Astrocyte of the cerebellum (primary cell): ENCODE measurements at regions not wholly inside any gene's neighbourhood (a gene's known extent, or its start where the extent isn't known, plus 50 kb on each side); places are given as distances from the start of the nearest gene placed in this dataset.

Experiments
- DNase-seq: peaks from one replicate; pipeline ENCODE4 v3.0.0-alpha.2; 2011; ENCODE audit warnings: low read depth
- H3K4me3 ChIP-seq: 2 replicates; pipeline ENCODE4 v1.5.1; 2011; ENCODE audit warnings: mild to moderate bottlenecking, low read depth, low read length, moderate library complexity
- CTCF ChIP-seq: IDR thresholded peaks from 2 replicates; pipeline ENCODE4 v1.5.1; 2012; ENCODE audit warnings: low read length, low read depth, moderate library complexity, mild to moderate bottlenecking; ENCODE audit errors: missing control alignments
- in situ Hi-C: cut with HindIII; loops from 2 replicates; pipeline ENCODE4 v1.10.0; 2017; ENCODE audit warnings: low sequenced_read_pairs

DNA sequence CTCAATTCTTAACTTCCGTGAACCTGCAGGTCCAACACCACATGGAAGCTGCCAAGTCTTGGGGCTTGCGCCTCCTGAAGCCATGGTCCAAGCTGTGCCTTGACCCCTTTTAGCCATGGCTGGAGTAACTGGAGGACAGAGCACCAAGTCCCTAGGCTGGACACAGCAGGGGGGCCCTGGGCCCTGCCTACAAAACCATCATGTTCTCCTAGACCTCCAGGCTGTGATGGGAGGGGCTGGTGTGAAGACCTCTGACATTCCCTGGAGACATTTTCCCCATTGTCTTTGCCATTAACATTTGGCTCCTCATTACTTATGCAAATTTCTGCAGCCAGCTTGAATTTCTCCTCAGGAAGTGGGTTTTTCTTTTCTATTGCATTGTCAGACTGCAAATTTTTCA, 570.1 kb downstream of the FSCB start:
- TF ChIP-seq CTCF: no peak
- no peak for DNase-seq
- H3K4me3 ChIP-seq: no peak overlapping the region
- in situ Hi-C loops: no loop called here

GRCh38 chr14:43934102-43934501, 573.0 kb downstream of the FSCB start:
- no peak for TF ChIP-seq CTCF
- in situ Hi-C loops: no loop called here
- no peak overlapping the region for H3K4me3 ChIP-seq
- DNase-seq: no peak

DNA sequence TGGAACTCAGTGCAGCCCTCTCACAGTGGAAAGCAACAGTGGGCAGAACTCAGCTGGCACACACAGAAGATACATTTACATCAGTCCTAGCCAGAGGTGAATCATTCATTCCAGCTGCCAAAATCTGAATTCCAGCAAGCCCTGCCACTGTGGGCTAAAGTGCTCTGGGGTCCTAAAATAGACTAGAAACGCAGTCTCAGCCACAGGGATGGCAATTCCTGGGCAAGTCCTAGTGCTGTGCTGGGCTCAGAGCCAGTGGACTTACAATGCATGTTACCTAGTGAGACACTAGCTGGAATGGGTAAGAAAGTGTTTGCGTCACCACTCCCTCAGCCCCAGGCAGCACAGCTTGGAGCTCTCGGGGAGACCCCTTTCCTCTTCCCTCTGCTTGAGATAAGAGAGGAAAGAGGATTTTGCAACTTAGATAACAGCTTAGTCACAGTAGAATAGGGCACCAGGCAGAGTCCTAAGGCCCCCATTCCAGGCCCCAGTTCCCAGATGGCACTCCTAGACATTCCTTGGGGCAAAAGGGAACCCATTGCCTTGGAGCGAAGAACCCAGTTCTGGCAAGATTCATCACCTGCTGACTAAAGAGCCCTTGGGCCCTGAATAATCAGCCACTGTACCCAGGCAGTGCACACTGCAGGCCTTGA, 592.9 kb downstream of the FSCB start:
- in situ Hi-C loops: no loop called here
- no peak overlapping the region for H3K4me3 ChIP-seq
- DNase-seq: no peak
- no peak for TF ChIP-seq CTCF

GRCh38 chr14:43903209-43903608, 603.9 kb downstream of the FSCB start:
- DNase-seq: no peak
- in situ Hi-C loops: no loop called here
- H3K4me3 ChIP-seq: no peak overlapping the region
- TF ChIP-seq CTCF: no peak

DNA sequence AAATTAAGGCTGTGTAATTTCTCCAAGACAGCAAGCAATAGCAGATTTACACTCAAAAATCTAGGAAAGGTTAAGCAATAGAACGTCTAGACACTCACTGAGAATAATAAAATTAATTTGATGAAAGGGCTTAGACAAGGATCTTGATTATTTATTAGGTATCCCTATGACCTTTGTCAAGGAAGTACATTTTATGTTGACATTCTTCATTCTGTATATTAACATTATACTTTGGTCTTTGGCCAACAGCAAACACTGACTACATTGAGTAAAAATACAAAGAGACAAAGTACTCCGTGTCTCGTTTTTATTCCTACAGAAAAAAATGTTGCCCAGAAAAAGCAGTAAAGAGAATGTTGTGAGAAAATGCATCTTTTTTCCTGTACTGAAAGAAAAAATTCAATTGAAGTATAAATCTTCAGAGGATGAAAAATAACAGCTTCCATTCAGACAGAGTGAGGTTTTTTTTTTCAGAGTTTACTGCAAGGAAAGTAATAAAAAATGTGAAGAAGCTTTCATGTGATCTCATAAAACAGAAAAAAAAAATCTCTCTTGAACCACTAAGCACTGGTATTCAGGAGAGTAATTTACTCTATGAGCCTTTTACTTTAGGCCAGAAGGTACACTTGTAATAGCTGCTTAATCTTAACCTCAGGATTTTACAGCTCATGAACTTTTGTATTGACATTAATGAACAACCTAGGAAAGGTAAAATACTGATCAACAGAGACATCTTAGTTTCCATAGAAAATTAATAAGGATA, 605.0 kb downstream of the FSCB start:
- TF ChIP-seq CTCF: no peak
- no peak overlapping the region for H3K4me3 ChIP-seq
- in situ Hi-C loops: no loop called here
- no peak for DNase-seq

DNA sequence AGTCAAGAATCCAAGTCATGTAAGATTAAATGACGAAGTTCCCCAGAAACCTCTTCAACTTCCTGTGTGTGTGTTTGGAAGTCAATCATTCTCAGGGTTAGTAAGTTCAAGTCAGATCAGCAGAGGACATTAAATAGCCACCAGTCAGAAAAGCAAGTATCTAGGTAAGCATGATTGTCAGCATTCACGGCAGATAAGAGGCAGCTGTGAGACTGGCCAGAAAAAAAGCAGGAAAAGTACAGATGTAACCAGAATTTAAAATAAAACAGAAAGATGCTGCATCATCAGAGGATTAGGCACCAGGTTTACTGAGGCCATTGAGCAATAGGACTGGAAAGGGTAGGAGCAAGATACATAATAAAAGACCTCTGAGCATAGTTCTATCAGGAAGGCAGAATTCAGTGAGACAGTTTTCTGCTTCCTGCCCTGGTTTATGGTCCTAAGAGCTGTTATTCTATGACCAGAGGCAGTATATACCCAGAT, 606.9 kb downstream of the FSCB start:
- no peak for DNase-seq
- TF ChIP-seq CTCF: no peak
- in situ Hi-C loops: no loop called here
- H3K4me3 ChIP-seq: no peak overlapping the region
